ENCODE measurements at regions not wholly inside any gene's neighbourhood (a gene's known extent, or its start where the extent isn't known, plus 50 kb on each side); places are given as distances from the start of the nearest gene placed in this dataset.

DNA sequence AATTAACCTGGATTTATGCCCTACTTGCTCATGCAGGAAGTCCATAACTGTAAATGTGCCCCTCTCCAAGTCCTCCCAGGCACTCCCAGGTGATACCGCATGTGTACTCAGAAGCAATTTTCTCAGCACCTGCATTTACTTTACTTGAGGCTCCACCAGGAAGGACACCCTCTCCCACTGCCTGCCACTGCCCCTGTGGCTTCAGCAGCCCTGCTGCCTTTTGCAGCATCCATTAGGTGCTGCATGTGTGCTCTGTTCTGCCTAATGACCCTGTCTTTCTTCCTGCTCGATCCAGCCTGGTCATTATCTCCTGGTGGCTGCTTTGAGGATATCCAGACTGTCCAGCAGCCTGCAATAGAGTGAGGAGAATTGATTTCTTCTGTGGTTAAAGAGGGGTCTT is 107.6 kb upstream of the SEMA6D start:
- DNase-seq: peak; percentile 59

DNA sequence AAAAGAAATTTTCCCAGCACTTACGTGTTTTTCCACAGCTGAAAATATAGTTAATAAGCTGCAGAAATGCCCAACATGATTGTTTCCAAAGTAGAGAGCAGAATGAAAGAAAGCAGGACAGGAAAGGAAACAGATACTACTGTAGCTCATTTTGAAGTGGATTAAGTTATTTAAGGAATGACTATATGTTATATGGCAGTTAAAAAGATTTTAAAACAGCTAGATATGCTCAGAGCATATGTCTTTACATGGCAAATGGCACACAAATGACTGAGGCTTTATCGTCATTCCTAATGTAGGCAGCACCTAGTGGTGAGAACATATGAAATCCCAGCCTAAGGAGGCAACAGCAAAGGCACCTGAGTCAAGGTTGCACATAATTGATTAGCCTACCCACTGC is 106.6 kb upstream of the SEMA6D start:
- no peak for DNase-seq

- no peak for DNase-seq
Observed at GRCh38 chr15:47614360-47615011, 102.8 kb upstream of the SEMA6D start.

- no peak for DNase-seq
Observed at GRCh38 chr15:47616876-47617275, 100.4 kb upstream of the SEMA6D start.

GRCh38 chr15:47618241-47618640 is 99.1 kb upstream of the SEMA6D start:
- no peak for DNase-seq

- DNase-seq: no peak
Observed at GRCh38 chr15:47620960-47621681, 96.2 kb upstream of the SEMA6D start.

- DNase-seq: no peak
Observed at GRCh38 chr15:47622055-47622454, 95.2 kb upstream of the SEMA6D start.

DNA sequence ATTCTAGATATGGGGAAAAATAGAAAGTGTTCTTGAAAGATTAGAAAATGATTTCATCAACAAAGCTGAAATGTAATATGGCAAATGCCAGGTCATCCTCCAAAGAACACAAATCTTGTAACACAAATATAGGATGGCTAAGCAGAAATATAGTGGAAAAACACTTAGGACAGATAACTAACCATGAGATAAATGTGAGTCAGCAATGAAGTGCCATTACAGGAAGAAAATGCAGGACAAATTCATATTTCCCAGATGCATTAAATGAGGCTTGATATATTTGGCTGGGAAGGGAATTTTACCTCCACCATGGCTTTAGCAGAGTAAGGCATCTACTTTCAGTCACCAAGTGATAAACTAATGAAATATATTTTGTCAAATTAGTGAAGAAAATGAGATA is 92.8 kb upstream of the SEMA6D start:
- no peak for DNase-seq

- no peak for DNase-seq
Observed at GRCh38 chr15:47639042-47639441, 78.3 kb upstream of the SEMA6D start.

DNA sequence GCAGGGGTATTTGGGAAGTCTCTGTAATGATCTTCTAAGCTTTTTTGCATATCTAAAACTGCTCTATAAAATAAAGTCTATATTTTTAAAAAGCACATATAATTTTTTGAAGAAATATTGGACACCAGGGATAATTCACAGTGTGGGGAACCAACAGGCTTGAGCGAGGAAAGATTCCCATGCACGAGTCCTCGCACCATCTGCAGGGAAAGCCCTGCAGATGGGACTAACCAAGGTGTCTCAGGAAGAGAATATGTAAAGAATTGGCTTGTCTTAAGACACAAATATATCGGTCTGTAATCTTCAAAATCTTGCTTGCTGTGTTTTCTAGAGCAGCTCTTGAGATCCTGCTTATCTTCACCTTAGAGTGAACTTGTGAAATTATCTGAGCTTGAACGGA is 77.2 kb upstream of the SEMA6D start:
- DNase-seq: no peak

DNA sequence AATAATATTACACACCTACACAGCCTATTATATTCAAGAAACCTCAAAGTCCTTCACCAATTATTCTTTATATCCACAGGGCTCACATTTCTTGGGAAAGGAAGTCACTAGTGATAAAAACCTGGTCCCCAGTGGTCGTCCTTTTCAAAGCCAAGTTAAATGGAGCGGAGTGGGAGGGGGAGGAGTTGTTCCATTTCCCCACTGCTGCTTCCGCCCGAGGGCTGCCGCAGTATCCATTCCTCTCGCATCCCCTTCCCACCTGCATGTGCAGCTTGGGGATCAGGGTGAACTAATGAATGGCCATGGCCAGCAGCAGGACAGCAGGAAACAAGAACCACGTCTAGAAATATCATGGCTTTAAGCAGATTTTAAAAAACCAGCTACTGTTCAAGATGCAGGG is 76.4 kb upstream of the SEMA6D start:
- DNase-seq: no peak

DNA sequence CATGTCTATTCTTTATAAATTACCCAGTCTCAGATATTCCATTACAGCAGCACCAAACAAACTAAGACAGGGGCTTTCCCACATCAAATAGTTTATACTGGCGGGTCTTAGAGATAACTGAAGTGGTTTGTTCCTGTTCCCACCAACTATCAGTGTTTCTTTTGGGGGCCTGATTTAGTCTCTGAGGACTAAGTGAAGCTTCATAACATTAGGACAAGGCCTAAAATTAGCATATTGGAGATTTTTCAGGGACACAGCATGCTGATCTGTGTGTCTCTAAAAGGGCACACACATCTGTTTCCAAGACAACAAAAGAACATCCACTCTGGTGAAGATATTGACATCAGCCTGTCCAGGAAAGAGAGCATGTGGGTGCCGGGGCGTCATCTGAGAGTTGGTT is 72.6 kb upstream of the SEMA6D start:
- no peak for DNase-seq

- DNase-seq: no peak
Observed at GRCh38 chr15:47650564-47650963, 66.7 kb upstream of the SEMA6D start.

GRCh38 chr15:47652328-47652727 is 65.0 kb upstream of the SEMA6D start:
- DNase-seq: no peak

DNA sequence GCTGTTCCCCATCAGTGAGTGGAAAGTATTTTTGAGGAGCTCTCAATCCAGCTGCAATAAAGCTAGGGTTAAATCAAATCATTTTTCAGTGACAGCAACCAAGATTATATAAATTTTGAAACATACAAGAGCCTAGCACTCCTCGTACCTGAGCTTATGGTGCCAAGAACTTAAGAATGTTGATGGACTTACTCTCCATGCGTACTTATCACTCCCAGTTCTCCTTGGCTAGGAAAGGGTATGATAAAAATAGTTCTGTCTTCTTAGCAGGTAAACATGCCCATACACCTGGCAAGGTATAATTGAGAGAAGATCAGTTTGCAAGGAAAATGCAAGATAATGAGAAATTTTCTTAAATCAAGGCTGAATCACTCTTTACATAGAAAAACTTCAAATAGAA is 64.5 kb upstream of the SEMA6D start:
- DNase-seq: no peak

DNA sequence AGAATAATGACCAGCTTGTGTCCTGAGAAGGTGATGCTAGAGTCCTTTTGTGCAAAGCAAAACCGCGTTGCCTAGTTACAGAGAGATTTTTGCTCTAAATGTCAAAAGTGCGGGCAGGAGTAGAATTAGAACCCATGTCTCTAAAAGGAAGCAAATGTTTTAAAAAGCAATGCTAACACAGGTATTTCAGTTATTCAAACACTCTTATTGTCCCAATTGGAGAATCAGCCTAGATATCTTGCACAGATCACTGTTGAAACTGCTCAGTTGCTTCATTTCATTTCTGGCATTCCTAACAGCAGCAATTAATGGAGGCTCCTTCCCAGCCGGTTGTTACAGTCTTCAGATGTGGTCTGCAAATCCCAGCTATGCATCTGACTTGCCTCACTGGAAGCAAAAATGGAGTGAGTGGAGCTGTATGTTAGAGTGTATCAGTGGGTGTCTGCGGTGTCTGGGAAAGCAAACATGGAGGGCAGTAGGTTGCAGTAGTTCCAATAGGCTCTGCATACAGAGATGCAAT is 55.6 kb upstream of the SEMA6D start:
- no peak for DNase-seq

GRCh38 chr15:47663101-47663500 is 54.2 kb upstream of the SEMA6D start:
- DNase-seq: no peak
